Ovary (tissue), 3 donors: ENCODE measurements at regions not wholly inside any gene's neighbourhood (a gene's known extent, or its start where the extent isn't known, plus 50 kb on each side); places are given as distances from the start of the nearest gene placed in this dataset.

Source experiments
- CTCF ChIP-seq, 3 donors: fragments of 450-650 bp in 2 of 3; fragments of 200-600 bp in 1 of 3; IDR thresholded peaks; one replicate each; pipeline versions ENCODE4 v1.5.1 to v1.8.0; 2016 to 2022; ENCODE audit warnings: antibody characterized with exemption in 3 of 3, mild to moderate bottlenecking in 1 of 3
- EP300 ChIP-seq: sonication (generic); formaldehyde crosslinking; IDR thresholded peaks from one replicate; pipeline ENCODE4 v1.6.1; 2017; ENCODE audit warnings: antibody characterized with exemption
- POLR2A ChIP-seq: fragments of 450-650 bp; IDR thresholded peaks from one replicate; pipeline ENCODE4 v1.6.1; 2017; ENCODE audit warnings: antibody characterized with exemption, mild to moderate bottlenecking, moderate library complexity
- donor health status: DM: no; HTN: no; CAD: no.

DNA sequence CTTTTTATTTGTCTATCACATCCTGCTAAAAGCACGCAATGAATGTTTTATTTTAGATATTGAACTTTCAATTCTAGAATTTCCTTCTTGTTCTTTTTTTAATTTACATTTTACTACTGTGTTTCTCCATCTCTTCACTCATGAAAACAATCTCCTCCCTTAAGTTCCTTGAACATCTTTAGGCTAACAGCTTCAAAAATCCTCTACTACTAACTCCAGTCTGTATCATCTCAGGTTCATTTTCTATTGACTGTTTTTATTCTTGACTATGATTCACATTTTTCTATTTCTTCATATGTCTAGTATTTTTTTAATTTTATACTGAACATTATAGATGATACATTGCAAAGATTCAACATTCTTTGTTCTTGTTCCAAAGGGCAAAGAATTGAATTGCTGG, 79.2 kb upstream of the NCK2 start:
- TF ChIP-seq POLR2A (no peak), CTCF (IDR thresholded peaks at IDR 0.05) (no peak), EP300 (no peak)
